ENCODE measurements at regions not wholly inside any gene's neighbourhood (a gene's known extent, or its start where the extent isn't known, plus 50 kb on each side); places are given as distances from the start of the nearest gene placed in this dataset.
"Not testable (repeated sequence)": the region's sequence is repeated elsewhere in the genome, so short reads cannot be mapped to it uniquely, and the experiment has no call there.

DNA sequence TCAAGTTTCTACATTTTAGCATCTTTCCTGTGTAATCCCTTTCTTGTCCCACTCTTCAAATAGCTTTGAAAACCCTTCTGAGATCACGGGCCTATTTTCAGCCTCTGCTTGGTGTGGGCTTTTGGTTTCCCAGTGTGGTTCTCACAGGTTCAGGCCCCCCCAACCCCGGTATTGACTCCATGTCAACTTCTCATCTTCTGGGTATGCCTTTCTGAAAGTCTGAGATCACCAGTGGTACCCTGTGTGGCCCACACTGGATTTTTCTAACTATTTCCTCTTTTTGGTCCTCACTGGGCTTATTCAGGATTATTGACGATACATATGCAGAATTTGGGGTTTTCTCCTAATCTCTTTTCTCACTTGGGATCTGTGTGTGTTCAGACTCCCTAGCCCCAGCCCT lies 146.9 kb upstream of the PLGLB2 start:
- TF ChIP-seq, protein P1, sequence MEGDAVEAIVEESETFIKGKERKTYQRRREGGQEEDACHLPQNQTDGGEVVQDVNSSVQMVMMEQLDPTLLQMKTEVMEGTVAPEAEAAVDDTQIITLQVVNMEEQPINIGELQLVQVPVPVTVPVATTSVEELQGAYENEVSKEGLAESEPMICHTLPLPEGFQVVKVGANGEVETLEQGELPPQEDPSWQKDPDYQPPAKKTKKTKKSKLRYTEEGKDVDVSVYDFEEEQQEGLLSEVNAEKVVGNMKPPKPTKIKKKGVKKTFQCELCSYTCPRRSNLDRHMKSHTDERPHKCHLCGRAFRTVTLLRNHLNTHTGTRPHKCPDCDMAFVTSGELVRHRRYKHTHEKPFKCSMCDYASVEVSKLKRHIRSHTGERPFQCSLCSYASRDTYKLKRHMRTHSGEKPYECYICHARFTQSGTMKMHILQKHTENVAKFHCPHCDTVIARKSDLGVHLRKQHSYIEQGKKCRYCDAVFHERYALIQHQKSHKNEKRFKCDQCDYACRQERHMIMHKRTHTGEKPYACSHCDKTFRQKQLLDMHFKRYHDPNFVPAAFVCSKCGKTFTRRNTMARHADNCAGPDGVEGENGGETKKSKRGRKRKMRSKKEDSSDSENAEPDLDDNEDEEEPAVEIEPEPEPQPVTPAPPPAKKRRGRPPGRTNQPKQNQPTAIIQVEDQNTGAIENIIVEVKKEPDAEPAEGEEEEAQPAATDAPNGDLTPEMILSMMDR (IDR thresholded peaks at IDR 0.05): not testable (repeated sequence)
- not testable (repeated sequence) for TF ChIP-seq POLR2A, EP300 (IDR thresholded peaks at IDR 0.05)
